ENCODE measurements at regions not wholly inside any gene's neighbourhood (a gene's known extent, or its start where the extent isn't known, plus 50 kb on each side); places are given as distances from the start of the nearest gene placed in this dataset.
A peak's percentile ranks its signal among the peaks of the same experiment; 100 is the strongest.
"Not testable (repeated sequence)": the region's sequence is repeated elsewhere in the genome, so short reads cannot be mapped to it uniquely, and the experiment has no call there.

GRCh38 chr5:167280111-167280510, 1011.3 kb upstream of the WWC1 start:
- ATAC-seq: no peak
- no peak for DNase-seq (ENCODE audit: low spot score)
- intact Hi-C loops (cut with DNase I): no loop called here

GRCh38 chr5:167281925-167282324, 1009.5 kb upstream of the WWC1 start:
- intact Hi-C loops (cut with DNase I): no loop called here
- DNase-seq (ENCODE audit: low spot score) (no peak), ATAC-seq (no peak)

- ATAC-seq: no peak
These were observed 1007.8 kb upstream of the WWC1 start for GRCh38 chr5:167283691-167284090.

GRCh38 chr5:167284222-167284890, 1007.1 kb upstream of the WWC1 start:
- ATAC-seq (no peak), DNase-seq (ENCODE audit: low spot score) (no peak)
- intact Hi-C loops (cut with DNase I): no loop called here

More at GRCh38 chr5:167283691-167284090, 1007.8 kb upstream of the WWC1 start:
- no peak for DNase-seq (ENCODE audit: low spot score)
- intact Hi-C loops (cut with DNase I): no loop called here

GRCh38 chr5:167285591-167285990, 1005.9 kb upstream of the WWC1 start:
- DNase-seq (ENCODE audit: low spot score): no peak

GRCh38 chr5:167286891-167287290, 1004.6 kb upstream of the WWC1 start:
- no peak for ATAC-seq
- intact Hi-C loops (cut with DNase I): no loop called here
- DNase-seq (ENCODE audit: low spot score): no peak

More at GRCh38 chr5:167285591-167285990, 1005.9 kb upstream of the WWC1 start:
- peak; percentile 26 for ATAC-seq
- intact Hi-C loops (cut with DNase I): no loop called here

GRCh38 chr5:167290478-167290877, 1001.0 kb upstream of the WWC1 start:
- ATAC-seq (no peak), DNase-seq (ENCODE audit: low spot score) (no peak)
- intact Hi-C loops (cut with DNase I): no loop called here

GRCh38 chr5:167294882-167295680, 996.4 kb upstream of the WWC1 start:
- DNase-seq (ENCODE audit: low spot score): no peak
- peak; percentile 90 for ATAC-seq
- intact Hi-C loops (cut with DNase I): no loop called here

GRCh38 chr5:167295681-167296005, 995.8 kb upstream of the WWC1 start:
- ATAC-seq (no peak), DNase-seq (ENCODE audit: low spot score) (no peak)
- intact Hi-C loops (cut with DNase I): no loop called here

- no peak for DNase-seq (ENCODE audit: low spot score)
- ATAC-seq: no peak
- intact Hi-C loops (cut with DNase I): no loop called here
These were observed 995.4 kb upstream of the WWC1 start for GRCh38 chr5:167296066-167296465.

- DNase-seq (ENCODE audit: low spot score) (no peak), ATAC-seq (no peak)
- intact Hi-C loops (cut with DNase I): no loop called here
These were observed 994.8 kb upstream of the WWC1 start for GRCh38 chr5:167296661-167297060.

- ATAC-seq; DNase-seq (ENCODE audit: low spot score); intact Hi-C loops (cut with DNase I): not testable (repeated sequence)
These were observed 991.6 kb upstream of the WWC1 start for GRCh38 chr5:167299861-167300260.

- ATAC-seq (no peak), DNase-seq (ENCODE audit: low spot score) (no peak)
- intact Hi-C loops (cut with DNase I): no loop called here
These were observed 987.9 kb upstream of the WWC1 start for GRCh38 chr5:167303582-167303981.

- ATAC-seq: no peak
- no peak for DNase-seq (ENCODE audit: low spot score)
- intact Hi-C loops (cut with DNase I): no loop called here
These were observed 986.5 kb upstream of the WWC1 start for GRCh38 chr5:167304834-167305469.

- DNase-seq (ENCODE audit: low spot score): no peak
- ATAC-seq: no peak
- intact Hi-C loops (cut with DNase I): no loop called here
These were observed 985.7 kb upstream of the WWC1 start for GRCh38 chr5:167305591-167306213.

GRCh38 chr5:167307042-167307441, 984.4 kb upstream of the WWC1 start:
- intact Hi-C loops (cut with DNase I): no loop called here
- no peak for DNase-seq (ENCODE audit: low spot score)
- ATAC-seq: no peak

- DNase-seq (ENCODE audit: low spot score): no peak
- intact Hi-C loops (cut with DNase I): no loop called here
- ATAC-seq: no peak
These were observed 983.0 kb upstream of the WWC1 start for GRCh38 chr5:167308466-167308865.

- ATAC-seq (no peak), DNase-seq (ENCODE audit: low spot score) (no peak)
- intact Hi-C loops (cut with DNase I): no loop called here
These were observed 981.4 kb upstream of the WWC1 start for GRCh38 chr5:167309941-167310517.

GRCh38 chr5:167311340-167311739, 980.1 kb upstream of the WWC1 start:
- no peak for ATAC-seq
- DNase-seq (ENCODE audit: low spot score): no peak
- intact Hi-C loops (cut with DNase I): no loop called here

Measured in sciatic nerve (tissue), 2 donors.